ENCODE measurements at regions not wholly inside any gene's neighbourhood (a gene's known extent, or its start where the extent isn't known, plus 50 kb on each side); places are given as distances from the start of the nearest gene placed in this dataset.

DNA sequence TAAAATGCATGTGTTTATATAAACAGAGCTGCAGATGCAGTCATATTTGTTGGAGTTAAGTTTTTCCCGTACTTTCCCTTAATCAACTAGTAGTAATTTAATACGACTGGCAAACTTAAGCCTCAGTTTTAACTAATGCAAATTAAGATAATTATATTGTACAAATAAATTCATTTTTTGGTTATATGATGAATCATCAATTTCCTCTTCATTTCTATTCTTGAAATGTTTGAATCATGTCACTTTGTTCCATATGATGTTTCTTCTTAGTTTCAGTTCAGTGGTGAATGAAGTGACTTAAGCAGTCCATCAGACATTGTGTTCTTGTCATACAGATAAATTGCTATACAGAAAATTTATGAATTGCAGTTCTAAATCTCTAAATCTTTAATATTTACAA is 1361.2 kb upstream of the EPHA6 start:
- DNase-seq: no peak
- intact Hi-C loops (cut with micrococcal nuclease): no loop called here
- no peaks in the 10 kb centered on the region for H3K27me3 ChIP-seq (ENCODE audit: low read depth)
- H3K27ac ChIP-seq (replicated peaks): no peak overlapping the region
- no peaks in the 10 kb centered on the region for H3K36me3 ChIP-seq
- H3K9me3 ChIP-seq (replicated peaks): no peaks in the 10 kb centered on the region
- no peaks in the 10 kb centered on the region for H3K4me1 ChIP-seq
- TF ChIP-seq, protein P1, sequence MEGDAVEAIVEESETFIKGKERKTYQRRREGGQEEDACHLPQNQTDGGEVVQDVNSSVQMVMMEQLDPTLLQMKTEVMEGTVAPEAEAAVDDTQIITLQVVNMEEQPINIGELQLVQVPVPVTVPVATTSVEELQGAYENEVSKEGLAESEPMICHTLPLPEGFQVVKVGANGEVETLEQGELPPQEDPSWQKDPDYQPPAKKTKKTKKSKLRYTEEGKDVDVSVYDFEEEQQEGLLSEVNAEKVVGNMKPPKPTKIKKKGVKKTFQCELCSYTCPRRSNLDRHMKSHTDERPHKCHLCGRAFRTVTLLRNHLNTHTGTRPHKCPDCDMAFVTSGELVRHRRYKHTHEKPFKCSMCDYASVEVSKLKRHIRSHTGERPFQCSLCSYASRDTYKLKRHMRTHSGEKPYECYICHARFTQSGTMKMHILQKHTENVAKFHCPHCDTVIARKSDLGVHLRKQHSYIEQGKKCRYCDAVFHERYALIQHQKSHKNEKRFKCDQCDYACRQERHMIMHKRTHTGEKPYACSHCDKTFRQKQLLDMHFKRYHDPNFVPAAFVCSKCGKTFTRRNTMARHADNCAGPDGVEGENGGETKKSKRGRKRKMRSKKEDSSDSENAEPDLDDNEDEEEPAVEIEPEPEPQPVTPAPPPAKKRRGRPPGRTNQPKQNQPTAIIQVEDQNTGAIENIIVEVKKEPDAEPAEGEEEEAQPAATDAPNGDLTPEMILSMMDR (IDR thresholded peaks at IDR 0.05; ENCODE audit: borderline replicate concordance): no peak
- no peak overlapping the region for H3K4me3 ChIP-seq

DNA sequence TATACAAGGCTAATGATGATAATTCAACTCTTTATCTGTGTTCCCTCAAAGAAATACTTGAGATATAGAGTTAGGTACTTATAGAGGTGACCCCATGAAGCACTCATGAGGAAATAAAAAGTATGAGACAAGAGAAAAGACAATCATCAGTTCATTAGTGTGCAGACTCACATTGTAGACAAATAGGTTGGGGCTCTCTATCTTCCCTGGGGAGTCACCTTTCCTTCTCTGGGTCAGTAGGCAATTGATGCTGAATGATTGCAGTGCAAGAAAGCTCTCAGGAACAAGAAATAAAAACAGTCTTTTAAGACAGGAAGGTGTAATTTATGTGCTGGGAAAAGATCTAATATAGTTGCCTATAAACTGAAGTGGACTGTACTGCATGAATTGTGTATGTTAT is 1357.6 kb upstream of the EPHA6 start:
- intact Hi-C loops (cut with micrococcal nuclease): no loop called here
- H3K4me3 ChIP-seq: no peak overlapping the region
- no peaks in the 10 kb centered on the region for H3K36me3 ChIP-seq
- no peaks in the 10 kb centered on the region for H3K27me3 ChIP-seq (ENCODE audit: low read depth)
- H3K9me3 ChIP-seq (replicated peaks): no peaks in the 10 kb centered on the region
- H3K27ac ChIP-seq (replicated peaks): no peak overlapping the region
- peaks cover 8% of the 10 kb centered on the region for H3K4me1 ChIP-seq
- DNase-seq: no peak
- TF ChIP-seq, protein P1 (IDR thresholded peaks at IDR 0.05; ENCODE audit: borderline replicate concordance): no peak

DNA sequence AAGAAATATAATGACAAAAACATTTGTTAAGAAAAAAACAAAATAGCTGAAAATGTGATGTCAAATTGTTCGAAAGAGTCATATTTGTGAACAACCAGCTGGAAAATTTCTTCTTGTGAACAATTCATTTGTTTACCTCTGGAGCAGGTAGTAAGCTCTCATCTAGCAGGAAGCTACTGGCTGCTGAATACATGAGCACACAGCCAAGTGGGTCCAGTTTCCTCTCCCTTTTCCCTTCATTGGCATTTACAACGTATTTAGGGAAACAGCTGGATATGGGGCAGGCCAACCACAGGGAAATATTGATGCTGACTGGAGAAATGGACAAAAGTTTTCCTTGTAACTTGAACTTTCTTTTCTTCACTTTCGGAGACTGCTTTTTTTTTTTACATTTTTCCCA is 1354.7 kb upstream of the EPHA6 start:
- no peak for DNase-seq
- Histone ChIP-seq H3K9me3 (replicated peaks) (no peaks in the 10 kb centered on the region), H3K27ac (replicated peaks) (peak overlapping the region; percentile 74), H3K4me3 (no peak overlapping the region), H3K27me3 (ENCODE audit: low read depth) (no peaks in the 10 kb centered on the region), H3K36me3 (no peaks in the 10 kb centered on the region), H3K4me1 (peaks cover 8% of the 10 kb centered on the region)
- TF ChIP-seq, protein P1 (IDR thresholded peaks at IDR 0.05; ENCODE audit: borderline replicate concordance): no peak
- intact Hi-C loops (cut with micrococcal nuclease): no loop called here

DNA sequence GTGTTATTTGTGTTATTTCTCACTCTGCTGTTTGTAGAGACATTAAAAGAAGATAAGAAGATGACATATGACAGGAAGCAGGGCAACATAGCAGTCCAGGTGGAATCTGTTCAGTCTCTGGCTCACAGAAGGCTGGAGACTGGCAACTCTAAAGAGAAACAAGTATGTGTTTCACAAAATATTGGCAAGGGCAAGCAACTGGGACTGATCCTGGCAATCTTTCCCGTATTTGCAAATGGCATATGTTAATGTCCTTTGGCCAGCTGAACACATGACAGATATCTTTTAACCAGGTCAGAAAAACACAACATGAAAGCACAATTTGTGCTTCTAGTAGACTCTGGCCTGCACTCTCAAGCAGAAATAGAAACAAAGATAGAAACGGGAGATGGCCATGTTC is 1354.1 kb upstream of the EPHA6 start:
- no peak overlapping the region for H3K4me3 ChIP-seq
- H3K9me3 ChIP-seq (replicated peaks): no peaks in the 10 kb centered on the region
- H3K27ac ChIP-seq (replicated peaks): peak overlapping the region; percentile 74
- peak; percentile 15 for DNase-seq
- TF ChIP-seq, protein P1 (IDR thresholded peaks at IDR 0.05; ENCODE audit: borderline replicate concordance): no peak
- no peaks in the 10 kb centered on the region for H3K27me3 ChIP-seq (ENCODE audit: low read depth)
- intact Hi-C loops (cut with micrococcal nuclease): no loop called here
- H3K4me1 ChIP-seq: peaks cover 8% of the 10 kb centered on the region
- H3K36me3 ChIP-seq: no peaks in the 10 kb centered on the region

DNA sequence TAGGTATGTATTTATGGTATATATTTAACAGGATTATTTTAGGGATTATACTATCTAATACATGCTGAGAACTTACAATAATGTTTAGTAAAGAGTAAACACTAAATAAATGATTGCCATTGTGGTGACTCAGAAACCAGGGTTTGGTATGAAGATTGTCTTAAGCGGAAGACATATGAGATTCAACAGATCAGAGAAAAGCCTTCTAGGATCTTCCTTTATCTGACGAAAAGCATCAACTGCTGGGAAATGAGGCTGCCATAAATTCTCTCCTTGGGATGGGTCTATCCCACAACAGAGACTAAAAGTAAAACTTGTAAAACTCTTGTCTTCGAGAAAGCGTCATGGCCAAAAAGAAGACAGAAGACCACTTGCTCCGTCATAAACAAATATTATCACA is 1352.2 kb upstream of the EPHA6 start:
- no peak overlapping the region for H3K27ac ChIP-seq (replicated peaks)
- no peaks in the 10 kb centered on the region for H3K27me3 ChIP-seq (ENCODE audit: low read depth)
- H3K4me3 ChIP-seq: no peak overlapping the region
- no peaks in the 10 kb centered on the region for H3K36me3 ChIP-seq
- TF ChIP-seq, protein P1 (IDR thresholded peaks at IDR 0.05; ENCODE audit: borderline replicate concordance): no peak
- H3K9me3 ChIP-seq (replicated peaks): no peaks in the 10 kb centered on the region
- DNase-seq: no peak
- intact Hi-C loops (cut with micrococcal nuclease): no loop called here
- H3K4me1 ChIP-seq: peaks cover 8% of the 10 kb centered on the region

DNA sequence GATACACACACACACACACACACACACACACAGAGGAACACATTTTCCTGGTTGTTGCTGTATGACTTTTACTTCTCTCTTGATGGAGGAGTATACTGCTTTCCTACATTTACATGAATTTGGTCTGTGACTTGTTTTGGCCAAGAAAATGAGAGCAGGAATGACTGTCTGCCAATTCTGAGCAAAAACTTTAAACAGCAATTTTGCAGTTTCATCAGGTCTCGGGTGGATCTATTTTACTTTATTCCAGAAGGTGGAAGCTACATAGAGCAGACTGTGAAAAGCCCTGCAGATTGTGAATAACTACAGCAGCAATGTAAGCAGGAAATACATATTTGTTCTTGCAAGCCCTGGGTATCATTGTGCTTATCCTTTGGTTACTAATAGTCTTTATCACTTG is 1350.0 kb upstream of the EPHA6 start:
- Histone ChIP-seq H3K27ac (replicated peaks) (no peak overlapping the region), H3K4me3 (no peak overlapping the region), H3K27me3 (ENCODE audit: low read depth) (no peaks in the 10 kb centered on the region), H3K9me3 (replicated peaks) (no peaks in the 10 kb centered on the region), H3K36me3 (no peaks in the 10 kb centered on the region), H3K4me1 (peaks cover 8% of the 10 kb centered on the region)
- TF ChIP-seq, protein P1 (IDR thresholded peaks at IDR 0.05; ENCODE audit: borderline replicate concordance): no peak
- no peak for DNase-seq
- intact Hi-C loops (cut with micrococcal nuclease): no loop called here

Measured in left ventricle myocardium inferior (tissue), 1 donor.